WERI-Rb-1 (cell line): ENCODE measurements at regions not wholly inside any gene's neighbourhood (a gene's known extent, or its start where the extent isn't known, plus 50 kb on each side); places are given as distances from the start of the nearest gene placed in this dataset.

Experiments used
- DNase-seq: peaks from one replicate; pipeline ENCODE4 v3.0.0-alpha.2; 2020
- H3K27ac ChIP-seq: fragments of 250-450 bp; sonication (Bioruptor Pico); 2 replicates; pipeline ENCODE4 v1.5.1; 2020; ENCODE audit warnings: mild to moderate bottlenecking, moderate library complexity
- H3K27me3 ChIP-seq: fragments of 250-450 bp; sonication (Bioruptor Pico); 2 replicates; pipeline ENCODE4 v1.5.1; 2021; ENCODE audit warnings: mild to moderate bottlenecking, low read depth, moderate library complexity; ENCODE audit not compliant: insufficient read depth, severe bottlenecking
- H3K36me3 ChIP-seq: fragments of 250-450 bp; sonication (Bioruptor Pico); 2 replicates; pipeline ENCODE4 v1.5.1; 2020; ENCODE audit warnings: mild to moderate bottlenecking, moderate library complexity
- H3K4me3 ChIP-seq: 2 replicates; pipeline ENCODE4 v1.5.1; 2011; ENCODE audit warnings: low read depth, mild to moderate bottlenecking, control low read depth, low read length
- H3K9me3 ChIP-seq: fragments of 250-450 bp; sonication (Bioruptor Pico); 2 replicates; pipeline ENCODE4 v1.5.1; 2021; ENCODE audit warnings: mild to moderate bottlenecking, moderate library complexity; ENCODE audit not compliant: severe bottlenecking
- CTCF ChIP-seq: IDR thresholded peaks from 2 replicates; pipeline ENCODE4 v1.5.1; 2011; ENCODE audit warnings: low read depth, mild to moderate bottlenecking, control low read depth, inconsistent platforms, low read length

GRCh38 chr14:101189962-101190560, 286.5 kb upstream of the RTL1 start:
- Histone ChIP-seq H3K27ac (no peak overlapping the region), H3K4me3 (no peak overlapping the region), H3K9me3 (no peaks in the 10 kb centered on the region), H3K27me3 (peaks cover 98% of the 10 kb centered on the region), H3K36me3 (no peaks in the 10 kb centered on the region)
- no peak for TF ChIP-seq CTCF
- DNase-seq, result no peak

- H3K27ac ChIP-seq, result no peak overlapping the region
- no peak for TF ChIP-seq CTCF
- no peak overlapping the region for H3K4me3 ChIP-seq
- DNase-seq, result no peak
- H3K36me3 ChIP-seq, result no peaks in the 10 kb centered on the region
- H3K27me3 ChIP-seq, result peaks cover 94% of the 10 kb centered on the region
- H3K9me3 ChIP-seq, result no peaks in the 10 kb centered on the region
These were observed 287.7 kb upstream of the RTL1 start for GRCh38 chr14:101191101-101191720.

GRCh38 chr14:101191721-101192660, 288.5 kb upstream of the RTL1 start:
- Histone ChIP-seq H3K36me3 (no peaks in the 10 kb centered on the region), H3K9me3 (no peaks in the 10 kb centered on the region), H3K27ac (no peak overlapping the region), H3K4me3 (no peak overlapping the region), H3K27me3 (peaks cover 91% of the 10 kb centered on the region)
- TF ChIP-seq CTCF, result no peak
- DNase-seq, result no peak

- H3K36me3 ChIP-seq, result no peaks in the 10 kb centered on the region
- no peak overlapping the region for H3K27ac ChIP-seq
- no peak for TF ChIP-seq CTCF
- peaks cover 91% of the 10 kb centered on the region for H3K27me3 ChIP-seq
- H3K4me3 ChIP-seq, result no peak overlapping the region
- no peaks in the 10 kb centered on the region for H3K9me3 ChIP-seq
- DNase-seq, result no peak
These were observed 289.1 kb upstream of the RTL1 start for GRCh38 chr14:101192661-101193000.

GRCh38 chr14:101193106-101193844, 289.8 kb upstream of the RTL1 start:
- no peak overlapping the region for H3K4me3 ChIP-seq
- no peak for TF ChIP-seq CTCF
- H3K27ac ChIP-seq, result no peak overlapping the region

More at GRCh38 chr14:101193106-101193844, 289.8 kb upstream of the RTL1 start:
- Histone ChIP-seq H3K27me3 (peaks cover 91% of the 10 kb centered on the region), H3K9me3 (no peaks in the 10 kb centered on the region), H3K36me3 (no peaks in the 10 kb centered on the region)
- no peak for DNase-seq
